ENCODE measurements at regions not wholly inside any gene's neighbourhood (a gene's known extent, or its start where the extent isn't known, plus 50 kb on each side); places are given as distances from the start of the nearest gene placed in this dataset.

DNA sequence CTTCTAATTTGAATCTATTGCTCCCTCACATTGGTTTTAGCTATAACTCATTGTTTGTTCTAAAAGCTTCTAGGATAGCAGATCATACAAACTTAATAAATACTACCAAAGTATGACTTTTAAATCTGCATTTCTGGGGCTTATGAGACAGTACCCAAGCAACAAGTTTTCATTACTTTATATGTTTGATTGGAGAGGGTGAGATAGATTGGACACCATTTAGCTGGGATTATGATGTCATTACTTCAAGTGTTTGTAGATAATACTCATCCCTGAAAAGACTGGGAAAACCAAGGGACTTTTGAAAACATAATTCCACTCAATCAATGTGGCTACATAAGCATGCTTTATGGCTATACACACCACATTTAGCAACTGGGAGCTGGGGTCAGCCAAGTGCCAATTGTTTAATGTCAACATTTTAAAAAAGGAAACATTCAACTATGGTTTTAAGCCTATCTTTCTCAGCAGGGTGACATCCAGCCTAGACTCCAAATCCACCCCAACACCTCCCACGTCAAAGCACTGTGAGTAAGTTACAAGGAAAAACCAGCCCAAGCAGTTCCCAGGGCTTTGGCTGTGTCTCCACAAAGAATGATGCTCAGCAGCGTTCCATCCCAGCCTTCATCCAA lies 119.9 kb downstream of the ETAA1 start:
- no peak for DNase-seq

DNA sequence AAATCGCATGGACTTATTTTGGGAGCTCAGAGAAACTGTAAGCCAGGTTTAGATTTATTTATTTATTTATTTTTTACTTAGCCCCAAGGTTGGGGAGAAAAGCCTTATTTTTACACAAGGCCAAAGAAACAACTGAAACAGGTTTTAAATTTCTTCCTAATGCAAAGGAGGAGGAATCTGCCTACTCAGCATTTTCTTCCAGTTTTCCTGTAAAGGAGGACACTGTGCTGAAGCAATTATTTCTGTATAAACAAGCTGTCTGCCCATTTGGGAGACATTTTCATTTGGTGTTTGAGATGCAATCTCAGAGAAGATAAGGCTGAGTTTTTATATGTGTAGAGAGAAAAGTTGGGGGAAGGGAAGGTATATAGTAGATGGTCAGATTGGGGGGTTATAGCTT lies 125.0 kb downstream of the ETAA1 start:
- DNase-seq = no peak

DNA sequence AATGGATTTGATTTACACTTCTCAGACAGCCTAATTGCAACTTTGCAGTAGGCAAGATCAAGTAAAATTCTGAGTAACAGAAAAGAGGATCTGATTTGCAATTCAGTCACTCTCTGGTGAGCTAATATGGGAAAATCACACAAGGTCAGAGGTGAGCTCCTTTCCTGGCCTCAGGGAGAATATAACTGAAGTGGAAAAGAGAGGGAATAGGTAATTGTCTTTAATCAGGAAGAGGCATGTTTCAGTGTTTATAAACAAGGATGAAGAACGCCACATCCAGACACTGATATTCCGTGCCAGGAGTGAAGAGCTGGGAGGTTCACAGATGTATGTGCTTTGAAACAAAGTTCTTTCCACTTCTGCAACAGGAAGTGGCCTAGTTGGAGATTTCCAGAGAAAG lies 127.1 kb downstream of the ETAA1 start:
- DNase-seq = no peak

DNA sequence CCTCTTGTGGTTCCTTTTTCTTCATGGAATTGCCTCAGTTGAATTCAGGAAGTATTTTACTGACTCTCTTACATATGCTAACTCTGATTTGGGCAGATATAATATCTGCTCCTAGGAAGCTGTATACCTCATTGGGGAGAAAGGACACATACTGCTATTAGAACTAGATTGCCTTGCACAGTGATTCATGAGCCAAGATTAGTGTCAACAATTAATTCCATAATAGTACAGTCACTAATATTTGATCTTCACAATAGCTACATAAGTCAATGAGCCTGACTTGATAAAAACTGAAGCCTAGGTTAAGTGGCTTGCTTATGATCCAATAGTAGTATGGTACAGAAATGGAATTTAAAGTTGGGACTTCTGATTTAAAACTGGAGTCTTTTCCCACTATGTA lies 127.6 kb downstream of the ETAA1 start:
- no peak for DNase-seq

DNA sequence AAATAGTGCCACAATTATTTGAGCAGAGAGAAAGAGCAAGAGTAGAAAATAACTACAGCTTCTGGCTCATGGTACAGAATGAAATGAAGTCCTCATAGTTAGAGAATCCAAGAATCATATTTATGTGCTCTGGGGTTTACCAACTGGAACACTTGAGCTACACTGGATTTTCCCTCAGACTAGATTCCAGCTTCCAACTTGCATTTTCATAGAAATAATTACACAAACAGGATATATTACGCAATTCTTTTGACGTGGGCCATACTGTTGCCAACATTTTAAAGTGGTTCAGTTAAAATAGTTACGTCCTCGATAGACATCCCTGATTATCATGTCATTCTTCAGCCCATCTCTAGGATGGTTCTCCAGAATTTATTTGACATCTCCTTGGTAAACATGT lies 129.2 kb downstream of the ETAA1 start:
- DNase-seq = peak; percentile 44

DNA sequence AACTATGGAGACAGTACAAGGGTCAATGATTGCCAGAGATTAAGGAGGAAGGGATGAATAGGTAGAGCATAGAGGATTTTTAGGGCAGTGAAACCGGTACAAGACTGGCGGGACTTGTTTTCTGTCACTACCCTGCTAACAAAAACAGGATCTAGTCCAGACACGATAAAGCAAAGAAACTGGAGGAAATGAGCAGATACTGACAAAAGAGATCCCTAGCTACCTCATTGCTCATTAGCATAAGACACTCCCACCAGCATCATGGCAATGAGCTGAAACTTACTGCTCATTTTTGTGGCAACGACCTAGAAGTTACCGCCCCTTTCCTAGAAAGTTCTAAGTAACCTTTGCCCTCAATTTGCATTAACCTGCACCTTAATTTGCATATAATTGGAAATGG lies 131.2 kb downstream of the ETAA1 start:
- no peak for DNase-seq

DNA sequence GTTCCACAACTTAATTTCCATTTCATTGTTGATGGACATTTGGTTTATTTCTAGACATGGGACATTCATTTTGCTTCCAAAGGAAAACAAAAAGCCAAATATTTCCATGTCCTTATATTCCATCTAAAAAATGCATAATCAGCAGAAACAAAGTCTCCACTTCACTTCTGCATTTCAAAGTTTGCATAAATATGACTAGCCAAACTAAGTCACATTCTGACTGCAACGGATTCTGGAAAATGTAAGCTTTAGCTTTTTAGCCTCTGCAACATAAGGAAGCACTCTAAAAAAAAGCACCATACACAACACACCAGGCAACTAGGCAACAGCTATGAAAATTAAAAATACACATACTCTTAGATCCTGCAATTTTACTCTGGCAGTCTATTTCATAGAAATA lies 135.3 kb downstream of the ETAA1 start:
- DNase-seq = no peak

DNA sequence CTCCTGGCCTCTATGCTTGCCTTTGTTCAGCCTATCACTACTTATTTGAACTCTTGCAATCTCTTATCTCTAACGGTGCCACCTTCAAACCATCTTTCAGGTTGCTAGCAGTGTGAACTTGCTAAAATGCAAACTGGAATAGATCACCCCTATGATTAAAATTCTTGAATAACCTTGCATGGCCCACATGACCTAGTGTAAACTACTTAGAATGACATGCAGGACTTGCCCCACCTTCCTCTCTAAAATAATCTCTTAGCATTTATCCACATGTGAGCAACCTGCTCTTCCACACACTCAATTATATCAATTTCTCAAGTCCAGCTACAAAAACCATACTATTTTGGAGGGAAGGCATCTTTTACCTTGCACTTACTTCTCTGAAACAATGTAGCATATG lies 137.6 kb downstream of the ETAA1 start:
- DNase-seq = no peak

DNA sequence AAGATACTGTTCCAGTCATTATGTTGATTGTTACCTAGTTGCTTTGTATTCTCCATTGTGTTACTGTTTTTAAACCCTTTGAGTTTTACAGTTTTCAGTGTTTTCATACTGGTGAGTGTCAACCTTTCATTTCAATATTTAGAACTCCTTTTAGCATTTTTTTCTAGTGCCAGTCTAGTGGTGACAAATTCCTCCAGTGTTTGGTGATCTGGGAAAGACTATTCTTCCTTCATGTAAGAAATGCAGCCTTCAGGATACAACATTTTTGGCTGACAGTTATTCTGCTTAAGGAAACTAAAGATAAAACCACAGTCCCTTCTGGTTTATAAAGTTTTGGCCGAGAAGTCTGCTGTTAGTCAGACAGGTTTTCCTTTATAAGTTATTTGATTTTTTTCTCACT lies 143.8 kb downstream of the ETAA1 start:
- DNase-seq = no peak

DNA sequence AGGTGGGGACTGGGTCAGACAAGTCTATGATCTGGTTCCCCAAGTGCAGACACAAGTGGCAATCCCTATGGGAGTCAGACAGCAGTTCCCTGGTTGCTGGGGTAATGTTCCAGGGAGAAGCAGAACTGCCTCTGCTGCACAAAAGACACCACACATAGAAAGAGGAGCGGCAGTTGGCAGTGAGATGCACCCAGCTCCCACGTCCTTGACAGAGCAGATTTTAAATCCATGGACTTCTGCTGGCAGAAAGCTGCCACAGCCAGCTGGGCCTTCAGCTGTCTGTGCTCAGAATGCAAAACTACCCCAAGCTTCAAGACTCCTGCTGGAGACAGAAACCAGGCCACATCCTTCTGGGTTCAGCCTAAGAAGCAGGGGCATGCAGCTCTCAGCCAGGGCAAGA lies 147.2 kb downstream of the ETAA1 start:
- no peak for DNase-seq

DNA sequence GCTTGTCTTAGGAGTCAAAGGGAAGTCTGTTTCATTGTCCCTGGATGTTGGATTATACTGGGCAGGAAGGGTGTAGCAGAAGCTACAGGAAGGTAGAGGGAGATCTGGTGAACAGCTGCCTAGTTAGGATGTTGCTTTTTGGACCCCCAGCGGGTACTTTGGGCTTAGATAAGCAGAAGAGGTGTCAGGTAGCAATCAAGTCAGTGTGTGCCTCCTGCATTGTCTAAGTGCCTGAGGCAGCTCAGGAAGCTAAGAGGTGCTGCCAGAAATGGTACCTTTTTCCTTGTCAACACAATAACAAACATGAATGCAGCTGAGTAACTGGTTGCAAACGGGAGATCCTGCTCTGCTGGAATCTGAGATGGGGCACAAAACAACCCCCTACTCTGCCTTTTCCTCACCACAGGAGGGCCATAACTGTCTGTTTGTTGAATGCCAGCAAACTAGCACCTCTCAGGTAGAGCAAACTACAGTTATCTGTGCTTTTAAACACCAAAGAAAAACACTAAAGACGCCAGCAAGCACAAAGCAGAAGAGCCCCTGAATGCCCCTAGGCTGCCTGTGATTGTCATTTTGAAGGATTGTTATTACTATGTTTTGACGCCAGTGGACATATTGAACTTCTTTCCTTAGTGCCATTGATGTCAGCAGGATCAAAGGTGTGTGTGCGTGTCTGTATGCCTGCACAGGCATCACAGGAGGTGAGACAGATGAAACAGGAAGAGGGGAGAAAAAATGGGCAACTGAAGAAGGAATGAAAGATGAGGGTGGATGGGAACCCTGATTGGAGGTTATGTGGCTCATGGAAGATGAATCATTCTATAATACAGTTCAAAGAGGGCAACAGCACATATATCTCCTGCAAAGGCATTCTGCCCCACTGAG lies 151.4 kb downstream of the ETAA1 start:
- no peak for DNase-seq

DNA sequence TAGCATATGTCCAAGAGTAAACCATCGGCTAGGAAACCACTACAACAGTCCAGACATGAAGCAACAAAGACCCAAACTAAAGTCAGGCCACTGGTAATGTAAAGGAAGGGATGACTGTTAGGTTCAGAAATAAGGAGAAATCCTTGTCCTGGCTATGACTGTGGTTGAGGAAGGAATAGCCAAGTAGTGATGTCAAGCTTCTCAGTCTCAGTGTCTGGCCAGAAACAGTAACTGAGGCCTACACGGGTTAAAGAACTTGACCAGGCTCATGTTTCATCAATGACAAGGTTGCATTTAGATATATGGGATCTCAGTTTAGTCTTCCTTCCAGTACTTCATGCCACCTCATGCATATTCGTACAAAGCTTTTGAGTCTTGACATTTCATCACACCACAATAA lies 162.0 kb downstream of the ETAA1 start:
- no peak for DNase-seq

DNA sequence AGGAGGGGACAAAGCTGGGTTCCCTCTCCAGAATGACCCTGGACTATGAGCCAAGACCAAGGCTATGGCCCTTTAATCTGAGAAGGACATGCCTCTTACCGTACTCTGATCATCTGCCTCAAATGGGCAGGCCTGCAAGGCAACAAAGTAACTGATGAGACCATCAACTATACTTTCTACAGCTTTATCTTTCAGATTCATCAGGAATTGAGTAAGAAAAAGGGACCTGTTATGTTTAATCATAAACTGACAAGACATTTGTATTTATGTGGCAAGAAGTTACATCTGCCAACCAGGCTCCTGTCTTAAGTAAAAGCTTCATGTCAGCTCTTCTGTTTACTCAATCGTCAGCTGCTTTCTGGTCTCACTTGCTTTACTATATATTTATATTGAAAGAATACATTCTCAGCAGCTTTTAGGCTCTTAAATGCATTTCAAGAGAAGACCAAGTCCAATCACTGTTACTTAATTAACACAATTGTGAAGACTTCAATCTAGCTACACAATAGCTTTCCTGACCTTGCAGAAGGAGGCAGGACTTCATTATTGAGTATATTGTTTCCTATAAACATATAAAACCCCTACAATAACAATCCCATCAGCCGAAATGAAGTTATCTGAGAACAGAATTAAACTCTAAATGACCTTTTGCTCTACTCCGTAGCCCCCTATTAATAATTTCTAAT lies 163.8 kb downstream of the ETAA1 start:
- no peak for DNase-seq

DNA sequence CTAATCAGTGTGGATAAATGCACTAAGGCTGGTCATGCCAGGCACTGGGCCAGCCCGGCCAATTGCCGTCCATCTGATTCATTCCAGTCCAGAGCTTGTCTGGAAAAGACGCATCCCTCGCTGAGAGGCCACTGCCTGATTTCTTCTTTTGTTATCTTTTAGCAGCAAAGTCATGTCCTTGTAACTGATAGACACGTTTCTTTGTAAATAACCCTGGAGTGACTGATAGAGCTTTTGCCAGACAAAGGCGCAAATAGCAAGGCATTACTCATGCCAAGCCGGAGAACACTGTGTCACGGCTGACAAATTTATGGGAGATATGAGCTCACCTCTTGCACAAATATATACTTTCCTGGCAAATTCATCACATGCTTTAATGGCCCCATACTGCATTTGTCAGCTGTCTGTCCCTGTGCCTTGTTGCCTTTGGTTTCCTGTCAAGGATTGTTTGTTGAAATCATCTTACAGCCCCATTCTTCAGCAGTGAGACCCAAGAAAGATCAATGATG lies 164.4 kb downstream of the ETAA1 start:
- no peak for DNase-seq

DNA sequence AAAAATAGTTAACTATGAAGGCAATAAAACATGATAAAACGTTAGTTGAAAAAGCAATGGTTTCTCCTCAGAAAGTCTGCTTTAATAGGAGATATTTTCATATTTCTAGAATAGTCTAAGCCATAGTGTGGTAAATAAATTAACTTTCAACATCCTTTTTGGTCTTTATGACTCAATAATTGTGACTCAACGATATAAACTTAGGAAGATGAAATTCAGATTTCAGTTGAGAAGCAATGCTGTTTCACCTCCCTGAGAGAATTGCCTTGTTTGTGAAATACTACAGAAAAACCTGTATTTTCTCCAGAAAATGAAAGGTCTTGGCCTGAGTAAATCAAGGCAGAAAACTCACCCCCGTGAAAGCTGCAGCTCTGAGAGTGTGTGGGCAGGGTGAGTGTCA lies 166.9 kb downstream of the ETAA1 start:
- no peak for DNase-seq

DNA sequence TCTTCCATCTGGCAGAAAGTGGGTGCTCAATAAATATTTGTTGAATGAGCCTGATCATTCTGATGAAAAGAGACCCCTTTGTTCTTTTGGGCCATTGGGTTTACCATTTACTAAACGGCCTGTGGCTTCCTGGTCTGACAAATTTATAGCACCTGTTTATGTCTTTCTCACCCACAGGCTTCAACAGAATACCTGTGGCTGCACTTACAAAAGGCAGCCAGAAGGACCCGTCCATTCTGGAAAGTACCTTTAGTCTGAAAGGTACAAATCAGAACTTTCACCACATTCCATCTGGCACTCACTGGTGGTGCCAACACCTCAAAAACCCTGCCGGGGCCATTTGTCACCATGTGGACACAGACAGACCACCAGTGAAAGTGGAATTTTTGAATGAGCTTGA lies 167.5 kb downstream of the ETAA1 start:
- no peak for DNase-seq

DNA sequence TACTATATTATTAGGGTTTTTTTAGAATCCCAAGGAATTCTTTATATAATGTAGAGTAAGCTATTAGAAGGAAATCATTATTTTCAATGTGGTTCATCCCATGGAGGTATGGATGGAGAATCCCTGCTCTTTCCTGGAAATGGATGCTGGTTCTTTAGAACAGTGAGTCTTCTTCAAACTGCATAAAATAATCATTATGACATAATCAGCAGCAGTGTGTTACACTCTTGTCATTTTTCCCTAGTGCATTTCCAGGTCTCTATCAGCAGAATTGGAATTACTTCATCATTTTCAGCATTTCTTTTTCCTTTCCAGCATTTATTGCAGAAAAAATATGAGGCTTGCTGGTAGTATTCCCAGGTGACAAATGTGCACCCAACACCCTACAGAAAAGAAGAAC lies 168.1 kb downstream of the ETAA1 start:
- no peak for DNase-seq

DNA sequence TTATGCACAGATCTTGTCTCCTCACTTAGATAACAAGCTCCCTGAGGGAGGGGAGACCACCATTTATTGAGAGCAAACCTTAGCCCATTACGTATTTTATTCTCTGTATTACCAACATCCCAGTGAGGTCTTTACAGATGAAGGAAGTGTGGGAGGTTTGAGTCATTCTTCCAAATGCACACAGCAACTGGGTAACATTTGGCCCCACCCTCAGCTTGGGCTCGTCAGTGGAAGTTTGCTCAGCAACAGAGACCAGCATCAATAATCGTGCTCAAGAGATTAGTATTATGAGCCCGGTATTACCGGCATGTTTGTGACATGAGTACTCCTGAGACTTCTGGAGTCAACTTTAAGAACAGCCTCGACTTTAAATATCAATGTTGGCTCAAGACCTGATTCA lies 168.6 kb downstream of the ETAA1 start:
- DNase-seq = no peak

DNA sequence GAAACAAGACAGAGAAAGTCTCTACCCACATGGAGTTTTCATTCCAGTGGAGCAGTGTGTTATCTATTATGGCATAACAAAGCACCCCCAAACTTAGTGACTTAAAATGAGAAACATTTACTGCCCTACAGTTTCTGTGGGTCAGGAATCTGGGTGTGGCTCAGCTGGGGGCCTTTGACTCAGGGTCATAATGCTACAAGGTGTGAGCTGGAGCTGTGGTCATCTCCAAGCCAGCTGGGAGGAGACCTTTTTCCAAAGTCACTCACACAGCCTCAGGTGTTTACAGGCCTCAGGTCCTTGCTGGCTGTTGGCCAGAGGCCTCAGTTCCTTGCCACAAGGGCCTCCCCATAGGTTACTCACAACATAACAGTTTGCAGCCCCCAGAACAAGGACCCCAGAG lies 169.2 kb downstream of the ETAA1 start:
- DNase-seq = no peak

DNA sequence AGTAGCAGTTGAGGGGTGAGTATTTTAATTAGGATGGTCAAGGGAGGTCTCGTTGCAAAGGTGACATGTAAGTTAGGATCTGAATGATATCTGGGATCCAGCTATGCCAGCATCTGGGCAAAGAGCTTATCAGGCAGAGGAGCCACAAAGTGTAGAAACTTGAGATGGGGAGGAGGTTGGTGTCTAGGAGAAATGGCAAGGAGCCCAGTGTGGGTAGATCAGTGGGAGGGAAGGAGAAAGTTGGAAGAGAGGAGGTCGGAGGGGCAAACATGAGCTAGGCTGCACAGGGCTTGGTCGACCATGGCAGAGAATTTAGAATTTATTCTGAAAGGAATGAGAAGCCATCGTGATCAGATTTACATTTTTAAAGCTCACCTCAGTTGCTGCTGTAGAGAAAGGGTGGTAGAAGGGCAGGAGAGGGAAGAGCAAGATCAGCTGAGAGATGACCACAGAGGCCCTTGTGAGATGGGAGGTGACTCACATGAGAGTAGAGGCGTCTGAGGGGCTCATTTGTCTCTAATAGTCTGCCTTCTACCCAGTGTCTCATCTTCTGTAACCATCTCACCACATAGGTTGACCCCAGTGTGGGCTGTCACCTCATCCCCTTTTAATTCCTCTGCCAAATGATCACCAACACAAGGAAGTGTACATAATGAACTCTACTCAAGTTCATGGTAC lies 170.0 kb downstream of the ETAA1 start:
- DNase-seq = no peak

DNA sequence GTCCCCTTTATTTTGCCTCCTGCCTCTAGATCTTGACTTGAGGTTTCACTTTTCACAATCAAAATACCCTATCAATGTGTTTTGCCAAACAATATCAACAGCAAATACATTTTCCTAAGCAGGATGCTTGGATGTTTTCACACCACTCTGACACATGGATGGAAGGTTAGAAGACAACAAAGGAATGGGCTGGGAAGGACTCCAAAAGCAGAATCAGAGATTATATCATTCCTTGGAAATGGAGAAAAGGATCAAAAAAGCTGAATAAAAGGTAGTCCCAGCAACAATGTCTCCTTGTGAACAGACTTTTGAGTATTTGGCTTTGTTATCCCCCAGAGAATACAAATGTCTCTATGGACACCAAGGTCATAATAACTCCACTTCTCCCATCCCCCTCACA lies 170.8 kb downstream of the ETAA1 start:
- no peak for DNase-seq

DNA sequence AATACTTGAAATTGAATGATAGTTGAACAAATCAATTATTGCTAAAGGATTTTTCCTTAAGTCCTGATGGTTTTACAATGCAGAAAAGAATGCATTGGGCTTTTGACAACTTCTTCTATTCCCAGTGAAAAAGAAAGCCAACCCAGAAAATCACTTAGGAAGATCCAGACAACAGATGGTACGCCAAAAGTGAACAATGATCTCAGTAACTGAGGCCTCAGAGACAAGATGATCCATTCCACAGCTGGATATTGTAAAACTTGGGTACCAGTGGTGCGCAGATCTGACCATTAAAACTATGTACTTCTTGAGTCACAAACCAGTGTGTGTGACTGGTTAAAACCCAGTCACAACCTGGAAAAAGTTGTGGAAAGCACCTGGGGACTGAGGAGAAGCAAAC lies 173.5 kb downstream of the ETAA1 start:
- DNase-seq = no peak

Data from inflammatory macrophage treated with lipopolysaccharide for 4 hours (primary cell).